ENCODE measurements at regions not wholly inside any gene's neighbourhood (a gene's known extent, or its start where the extent isn't known, plus 50 kb on each side); places are given as distances from the start of the nearest gene placed in this dataset.

DNA sequence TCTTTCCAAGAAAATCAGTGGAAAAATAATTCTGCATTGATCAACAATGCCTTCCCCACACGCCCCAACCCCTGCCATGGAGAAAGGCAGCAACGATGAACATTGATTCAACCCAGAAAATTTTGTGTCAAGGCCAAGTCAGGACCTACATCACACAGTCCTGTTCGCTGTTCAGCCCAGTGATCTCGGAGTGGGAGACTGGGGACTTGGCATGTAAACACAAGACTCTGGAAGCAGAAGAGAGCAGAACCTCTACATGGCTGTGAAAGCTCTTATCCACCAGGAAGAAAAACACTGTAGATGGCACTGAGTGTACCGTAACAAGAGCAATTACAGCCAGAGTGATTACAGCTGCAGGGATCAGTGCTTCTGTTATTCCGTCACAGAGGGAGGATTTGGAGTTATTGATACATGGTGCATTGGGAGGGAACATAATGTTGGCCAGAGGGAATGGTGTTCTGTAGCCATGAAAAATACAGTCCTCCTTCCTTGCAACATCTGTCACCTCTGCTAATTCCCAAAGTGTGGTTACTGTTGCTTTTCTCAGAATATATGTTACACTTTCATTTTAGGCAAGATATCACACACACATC is 136.6 kb downstream of the IQUB start:
- no peaks in the 10 kb centered on the region for H3K36me3 ChIP-seq (ENCODE audit: insufficient read depth, low read length)
- H3K4me1 ChIP-seq (ENCODE audit: insufficient read depth, low read length, severe bottlenecking): no peaks in the 10 kb centered on the region
- H3F3A ChIP-seq (ENCODE audit: insufficient read depth, low read length): no peaks in the 10 kb centered on the region
- no peak overlapping the region for H3K27ac ChIP-seq (ENCODE audit: low read depth, low read length, poor library complexity, severe bottlenecking)
- H3K9ac ChIP-seq (ENCODE audit: low read length): no peak overlapping the region
- H2AFZ ChIP-seq (ENCODE audit: low read length): no peak overlapping the region
- no peaks in the 10 kb centered on the region for H3K9me3 ChIP-seq (ENCODE audit: low read length)
- no peaks in the 10 kb centered on the region for H3K27me3 ChIP-seq (ENCODE audit: insufficient read depth, low read length)
- H3K4me2 ChIP-seq (ENCODE audit: low read length): no peak overlapping the region
- H3K9me2 ChIP-seq (ENCODE audit: low read depth, low read length): no peaks in the 10 kb centered on the region
- no peak overlapping the region for H3K4me3 ChIP-seq (ENCODE audit: low read depth, low read length, poor library complexity, severe bottlenecking)
- TF ChIP-seq CTCF (IDR thresholded peaks at IDR 0.05; ENCODE audit: low read length): no peak
- TF ChIP-seq EZH2 (IDR thresholded peaks at IDR 0.05; ENCODE audit: borderline replicate concordance, low read length): no peak
- H3K79me2 ChIP-seq (ENCODE audit: insufficient read depth, low read length): no peaks in the 10 kb centered on the region
- H4K20me1 ChIP-seq (ENCODE audit: insufficient read depth, low read length): no peaks in the 10 kb centered on the region

GRCh38 chr7:123393623-123394022 is 140.8 kb downstream of the IQUB start:
- no peaks in the 10 kb centered on the region for H3K9me3 ChIP-seq (ENCODE audit: low read length)
- no peaks in the 10 kb centered on the region for H3K9me2 ChIP-seq (ENCODE audit: low read depth, low read length)
- no peak overlapping the region for H3K27ac ChIP-seq (ENCODE audit: low read depth, low read length, poor library complexity, severe bottlenecking)
- no peaks in the 10 kb centered on the region for H3K36me3 ChIP-seq (ENCODE audit: insufficient read depth, low read length)
- H3F3A ChIP-seq (ENCODE audit: insufficient read depth, low read length): no peaks in the 10 kb centered on the region
- H3K4me1 ChIP-seq (ENCODE audit: insufficient read depth, low read length, severe bottlenecking): no peaks in the 10 kb centered on the region
- H4K20me1 ChIP-seq (ENCODE audit: insufficient read depth, low read length): no peaks in the 10 kb centered on the region
- H3K4me2 ChIP-seq (ENCODE audit: low read length): no peak overlapping the region
- no peak overlapping the region for H2AFZ ChIP-seq (ENCODE audit: low read length)
- TF ChIP-seq CTCF (IDR thresholded peaks at IDR 0.05; ENCODE audit: low read length): no peak
- TF ChIP-seq EZH2 (IDR thresholded peaks at IDR 0.05; ENCODE audit: borderline replicate concordance, low read length): no peak
- no peak overlapping the region for H3K4me3 ChIP-seq (ENCODE audit: low read depth, low read length, poor library complexity, severe bottlenecking)
- H3K27me3 ChIP-seq (ENCODE audit: insufficient read depth, low read length): no peaks in the 10 kb centered on the region
- H3K79me2 ChIP-seq (ENCODE audit: insufficient read depth, low read length): no peaks in the 10 kb centered on the region
- H3K9ac ChIP-seq (ENCODE audit: low read length): no peak overlapping the region

GRCh38 chr7:123372368-123372767 is 162.0 kb downstream of the IQUB start:
- H3K4me2 ChIP-seq (ENCODE audit: low read length): no peak overlapping the region
- no peaks in the 10 kb centered on the region for H3F3A ChIP-seq (ENCODE audit: insufficient read depth, low read length)
- no peaks in the 10 kb centered on the region for H3K4me1 ChIP-seq (ENCODE audit: insufficient read depth, low read length, severe bottlenecking)
- H3K9ac ChIP-seq (ENCODE audit: low read length): no peak overlapping the region
- no peaks in the 10 kb centered on the region for H3K9me2 ChIP-seq (ENCODE audit: low read depth, low read length)
- H3K9me3 ChIP-seq (ENCODE audit: low read length): no peaks in the 10 kb centered on the region
- no peaks in the 10 kb centered on the region for H3K36me3 ChIP-seq (ENCODE audit: insufficient read depth, low read length)
- no peak for TF ChIP-seq EZH2 (IDR thresholded peaks at IDR 0.05; ENCODE audit: borderline replicate concordance, low read length)
- H2AFZ ChIP-seq (ENCODE audit: low read length): no peak overlapping the region
- H4K20me1 ChIP-seq (ENCODE audit: insufficient read depth, low read length): no peaks in the 10 kb centered on the region
- H3K4me3 ChIP-seq (ENCODE audit: low read depth, low read length, poor library complexity, severe bottlenecking): no peak overlapping the region
- H3K27me3 ChIP-seq (ENCODE audit: insufficient read depth, low read length): no peaks in the 10 kb centered on the region
- H3K79me2 ChIP-seq (ENCODE audit: insufficient read depth, low read length): no peaks in the 10 kb centered on the region
- no peak overlapping the region for H3K27ac ChIP-seq (ENCODE audit: low read depth, low read length, poor library complexity, severe bottlenecking)

DNA sequence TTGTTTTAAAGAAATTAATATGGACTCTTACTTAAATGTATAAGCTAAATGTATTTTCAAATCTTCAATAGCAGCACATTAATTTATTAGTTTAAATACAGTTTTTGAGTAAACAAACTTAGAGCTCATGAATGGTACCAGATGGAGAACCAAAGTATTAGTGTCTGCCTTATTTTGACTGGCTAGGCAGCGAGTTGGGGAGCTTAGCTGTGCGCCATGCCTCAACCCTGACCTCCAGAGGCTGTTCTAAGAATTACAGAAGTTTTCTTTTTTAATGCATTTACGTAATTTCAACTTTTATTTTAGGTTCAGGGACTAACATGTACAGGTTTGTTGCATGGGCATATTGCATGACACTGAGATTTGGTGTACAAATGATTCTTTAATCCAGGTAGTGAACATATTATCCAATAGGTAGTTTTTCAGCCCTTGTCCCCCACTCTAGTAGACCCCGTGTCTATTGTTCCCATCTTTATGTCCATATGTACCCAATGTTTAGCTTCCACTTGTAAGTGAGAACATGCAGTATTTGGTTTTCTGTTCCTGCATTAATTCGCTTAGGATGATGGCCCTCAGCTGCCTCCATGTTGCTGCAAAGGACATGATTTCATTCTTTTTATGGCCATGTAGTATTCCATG is 166.8 kb downstream of the IQUB start:
- H3K4me2 ChIP-seq (ENCODE audit: low read length): no peak overlapping the region
- H3K36me3 ChIP-seq (ENCODE audit: insufficient read depth, low read length): no peaks in the 10 kb centered on the region
- no peak overlapping the region for H3K4me3 ChIP-seq (ENCODE audit: low read depth, low read length, poor library complexity, severe bottlenecking)
- H2AFZ ChIP-seq (ENCODE audit: low read length): no peak overlapping the region
- no peaks in the 10 kb centered on the region for H3K27me3 ChIP-seq (ENCODE audit: insufficient read depth, low read length)
- no peaks in the 10 kb centered on the region for H4K20me1 ChIP-seq (ENCODE audit: insufficient read depth, low read length)
- H3K9ac ChIP-seq (ENCODE audit: low read length): no peak overlapping the region
- no peaks in the 10 kb centered on the region for H3F3A ChIP-seq (ENCODE audit: insufficient read depth, low read length)
- H3K4me1 ChIP-seq (ENCODE audit: insufficient read depth, low read length, severe bottlenecking): no peaks in the 10 kb centered on the region
- no peaks in the 10 kb centered on the region for H3K79me2 ChIP-seq (ENCODE audit: insufficient read depth, low read length)
- peak; percentile 95 for TF ChIP-seq CTCF (IDR thresholded peaks at IDR 0.05; ENCODE audit: low read length)
- TF ChIP-seq EZH2 (IDR thresholded peaks at IDR 0.05; ENCODE audit: borderline replicate concordance, low read length): no peak
- no peak overlapping the region for H3K27ac ChIP-seq (ENCODE audit: low read depth, low read length, poor library complexity, severe bottlenecking)
- H3K9me3 ChIP-seq (ENCODE audit: low read length): no peaks in the 10 kb centered on the region
- no peaks in the 10 kb centered on the region for H3K9me2 ChIP-seq (ENCODE audit: low read depth, low read length)

All from OCI-LY1 (cell line).